HG03432 (cell line): ENCODE measurements at regions not wholly inside any gene's neighbourhood (a gene's known extent, or its start where the extent isn't known, plus 50 kb on each side); places are given as distances from the start of the nearest gene placed in this dataset.
A peak's percentile ranks its signal among the peaks of the same experiment; 100 is the strongest.

Experiments used
- ATAC-seq: cut with Tn5 transposase; IDR thresholded peaks from one replicate; pipeline ENCODE4 v1.9.1; 2021; ENCODE audit warnings: mild to moderate bottlenecking, moderate library complexity; ENCODE audit not compliant: unreplicated experiment

DNA sequence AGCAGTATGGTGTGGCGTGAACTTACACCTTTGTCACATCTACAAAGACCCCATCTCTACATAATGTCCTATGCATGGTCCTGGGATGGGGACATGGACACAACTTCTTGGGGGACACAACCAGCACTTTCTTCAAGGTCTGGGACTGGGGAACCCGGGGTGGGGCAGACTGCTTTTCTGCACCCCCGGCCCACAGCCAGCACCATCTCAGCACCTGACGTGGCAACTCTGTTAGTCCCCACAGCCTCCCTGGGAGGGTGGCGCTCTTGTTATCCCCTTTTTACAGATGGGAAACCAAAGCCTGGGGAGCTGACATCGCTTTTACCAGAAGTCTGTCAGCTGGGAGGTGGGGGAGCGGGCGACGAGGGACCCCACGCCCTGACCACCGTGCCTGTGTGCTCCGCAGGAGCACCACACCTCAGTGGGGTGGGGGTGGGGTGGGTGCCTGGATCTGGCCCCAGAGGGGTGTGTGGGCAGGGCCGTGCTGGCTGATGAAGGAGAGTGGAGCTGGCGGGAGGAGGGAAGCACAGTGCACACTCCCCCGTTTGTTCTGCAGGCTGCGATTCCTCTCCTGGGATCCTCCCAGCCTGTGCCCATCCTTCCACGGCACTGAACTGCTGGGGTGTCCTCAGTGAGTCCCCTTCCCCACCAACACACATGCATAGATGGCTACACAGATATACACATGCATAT lies 115.4 kb upstream of the GSE1 start:
- no peak for ATAC-seq

DNA sequence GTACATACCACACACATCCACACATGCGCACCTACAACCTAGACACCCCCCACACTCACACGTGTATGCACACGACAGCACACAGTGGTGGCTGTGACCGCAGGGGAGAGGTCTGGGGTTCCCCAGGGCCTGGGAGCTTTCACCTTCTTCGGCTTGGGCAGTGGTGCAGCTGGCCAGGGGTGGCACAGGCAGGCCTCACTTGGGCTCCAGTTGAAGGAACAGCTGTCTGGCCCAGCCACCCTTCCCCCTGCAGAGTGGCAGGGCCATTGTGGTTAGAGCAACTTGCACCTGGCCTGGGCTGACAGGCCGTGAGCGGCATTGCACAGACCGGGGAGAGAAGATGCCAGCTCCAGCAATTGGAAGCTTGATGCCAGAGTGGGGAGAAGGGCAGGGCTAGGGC lies 114.5 kb upstream of the GSE1 start:
- ATAC-seq = peak; percentile 70

GRCh38 chr16:85500220-85500619 lies 112.9 kb upstream of the GSE1 start:
- ATAC-seq = no peak

DNA sequence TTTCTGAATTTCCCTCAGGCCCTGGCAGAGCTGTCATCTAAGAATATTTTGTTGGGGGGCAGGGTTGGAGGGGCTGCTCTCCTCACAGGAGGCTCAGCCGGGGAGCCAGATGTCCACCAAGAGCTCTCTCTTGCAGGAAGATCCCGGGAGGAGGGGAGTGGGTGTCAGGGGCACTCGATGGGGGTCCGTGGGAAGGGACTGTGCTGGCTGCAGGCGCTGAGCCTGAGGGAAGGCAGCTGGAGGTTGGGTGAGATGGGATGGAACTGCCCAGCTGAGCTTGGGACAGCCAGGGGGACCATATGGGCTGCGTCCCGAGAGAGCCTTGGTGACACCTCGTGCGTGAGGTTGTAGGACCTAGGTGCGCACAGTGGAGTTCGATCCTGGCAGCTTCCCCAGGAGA lies 111.2 kb upstream of the GSE1 start:
- no peak for ATAC-seq

DNA sequence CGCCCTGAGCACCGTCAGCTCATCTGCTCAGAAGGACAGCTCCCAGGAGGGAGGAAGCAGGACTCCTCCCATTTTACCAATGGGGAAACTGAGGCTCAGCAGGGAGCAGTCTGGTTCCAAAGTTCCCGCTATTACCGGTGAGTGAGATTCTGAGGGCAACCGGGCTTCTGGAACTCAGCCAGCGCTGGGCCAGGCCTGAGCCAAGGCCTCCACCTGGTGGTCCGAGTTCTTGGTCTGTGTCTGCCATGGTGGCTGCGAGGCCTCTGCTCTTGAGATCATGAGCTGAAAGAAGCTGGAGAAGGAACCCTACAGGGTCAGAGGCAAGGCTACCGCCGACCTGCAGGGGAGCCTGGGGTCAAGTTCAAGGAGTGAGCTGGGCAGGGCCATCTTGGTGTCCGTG lies 110.8 kb upstream of the GSE1 start:
- no peak for ATAC-seq

GRCh38 chr16:85503679-85504231 lies 109.4 kb upstream of the GSE1 start:
- no peak for ATAC-seq

- no peak for ATAC-seq
Measured at GRCh38 chr16:85504242-85504641, 108.9 kb upstream of the GSE1 start.

DNA sequence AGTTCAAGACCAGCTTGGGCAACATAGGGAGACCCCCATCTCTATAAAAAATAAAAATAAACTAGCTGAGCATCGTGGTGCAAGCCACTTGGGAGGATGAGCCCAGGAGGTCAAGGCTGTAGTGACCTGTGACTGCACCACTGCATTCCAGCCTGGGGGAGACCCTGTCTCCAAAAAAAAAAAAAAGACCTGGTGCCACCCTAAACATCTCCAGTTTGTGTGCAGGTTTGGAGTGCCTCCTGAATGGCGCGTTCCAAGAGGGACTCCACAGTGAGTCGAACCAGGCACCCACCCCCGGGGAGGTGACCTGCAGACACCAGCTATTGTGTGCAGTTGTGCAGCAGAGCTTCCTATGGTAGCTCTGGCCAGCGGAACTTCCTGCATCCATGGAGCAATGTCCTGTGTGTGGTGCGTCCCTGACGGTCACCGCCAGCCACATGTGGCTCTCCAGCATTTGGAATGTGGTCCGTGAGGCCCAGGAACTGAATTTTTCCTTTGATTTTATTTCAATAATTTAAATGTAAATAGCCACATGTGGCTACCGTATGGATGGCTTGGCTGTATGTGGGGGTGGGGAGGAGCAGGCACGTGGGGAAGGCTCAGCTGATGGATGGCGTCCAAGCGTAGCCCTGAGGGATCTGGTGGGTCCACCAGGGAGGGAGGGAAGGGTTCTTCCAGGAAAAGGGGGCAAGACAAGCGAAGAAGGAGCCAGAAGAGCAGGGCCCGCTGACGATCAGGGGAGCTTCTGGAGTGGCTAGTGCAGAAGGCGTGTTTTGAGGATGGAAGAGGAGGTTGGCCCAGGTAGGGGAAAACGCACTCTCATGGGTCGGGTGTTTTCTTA lies 107.1 kb upstream of the GSE1 start:
- ATAC-seq = no peak

GRCh38 chr16:85506635-85506911 lies 106.5 kb upstream of the GSE1 start:
- no peak for ATAC-seq

DNA sequence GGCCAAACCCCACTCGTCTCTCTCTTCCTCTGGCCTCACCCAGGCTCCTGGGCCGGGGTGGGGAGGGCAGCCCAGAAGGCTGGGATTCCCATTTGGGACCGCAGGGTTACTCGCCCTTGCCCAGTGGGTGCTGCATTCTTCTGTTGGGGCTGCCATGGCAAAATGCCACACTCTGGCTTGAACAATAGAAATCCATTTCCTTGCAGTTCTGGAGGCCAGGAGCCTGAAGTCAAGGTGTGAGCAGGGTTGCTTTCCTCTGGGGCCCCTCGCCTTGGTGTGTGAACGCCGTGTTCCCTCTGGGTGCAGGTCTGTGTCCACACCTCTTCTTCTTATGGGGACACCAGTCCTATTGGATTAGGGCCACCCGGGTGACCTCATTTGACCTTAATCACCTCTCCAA lies 105.8 kb upstream of the GSE1 start:
- ATAC-seq = no peak

- no peak for ATAC-seq
Measured at GRCh38 chr16:85508388-85508787, 104.7 kb upstream of the GSE1 start.

GRCh38 chr16:85508993-85509392 lies 104.1 kb upstream of the GSE1 start:
- no peak for ATAC-seq

- ATAC-seq = no peak
Measured at GRCh38 chr16:85510041-85510659, 103.0 kb upstream of the GSE1 start.

DNA sequence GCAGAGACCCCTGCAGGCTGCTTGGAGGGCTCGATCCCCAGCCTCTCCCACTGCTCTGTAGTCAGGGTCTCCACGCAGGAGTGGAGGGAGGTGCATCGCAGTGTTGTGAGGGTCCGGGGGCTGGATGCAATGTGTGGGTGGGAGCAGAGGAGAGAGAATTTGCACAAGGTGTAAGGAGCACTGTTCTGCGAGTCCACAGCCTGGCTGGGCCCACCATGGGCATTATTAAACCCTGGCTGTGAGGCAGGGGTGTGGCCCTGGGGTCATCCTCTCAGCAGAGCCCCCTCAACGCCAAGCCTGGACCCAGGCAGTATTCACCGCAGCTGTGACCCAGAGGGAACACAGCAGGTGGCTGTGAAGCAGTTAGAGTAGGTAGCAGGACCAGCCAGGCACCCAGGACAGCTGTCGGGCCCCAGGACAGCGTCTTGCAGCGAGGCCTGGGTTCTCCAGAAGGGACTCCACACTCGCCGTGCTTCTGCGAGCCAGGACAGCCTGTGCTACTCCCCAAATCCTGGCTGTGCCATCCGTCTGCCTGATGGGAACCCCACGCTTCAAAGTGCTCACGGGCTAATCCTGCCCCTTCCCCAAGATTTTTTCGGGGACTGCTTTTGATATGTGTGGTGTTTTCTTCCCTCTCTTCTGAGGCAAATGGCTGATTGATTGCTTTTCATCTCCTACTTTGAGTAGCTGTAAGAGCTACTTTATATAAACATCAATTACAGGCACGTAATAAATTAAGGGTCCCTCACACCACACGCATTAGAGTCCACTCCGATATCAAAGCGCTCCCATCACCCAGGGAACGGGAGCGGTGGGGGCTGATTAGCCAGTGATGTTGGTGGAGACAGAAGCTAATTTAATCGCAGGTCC lies 100.9 kb upstream of the GSE1 start:
- ATAC-seq = no peak

- ATAC-seq = no peak
Measured at GRCh38 chr16:85512808-85513115, 100.4 kb upstream of the GSE1 start.

GRCh38 chr16:85513180-85513579 lies 99.9 kb upstream of the GSE1 start:
- ATAC-seq = no peak

DNA sequence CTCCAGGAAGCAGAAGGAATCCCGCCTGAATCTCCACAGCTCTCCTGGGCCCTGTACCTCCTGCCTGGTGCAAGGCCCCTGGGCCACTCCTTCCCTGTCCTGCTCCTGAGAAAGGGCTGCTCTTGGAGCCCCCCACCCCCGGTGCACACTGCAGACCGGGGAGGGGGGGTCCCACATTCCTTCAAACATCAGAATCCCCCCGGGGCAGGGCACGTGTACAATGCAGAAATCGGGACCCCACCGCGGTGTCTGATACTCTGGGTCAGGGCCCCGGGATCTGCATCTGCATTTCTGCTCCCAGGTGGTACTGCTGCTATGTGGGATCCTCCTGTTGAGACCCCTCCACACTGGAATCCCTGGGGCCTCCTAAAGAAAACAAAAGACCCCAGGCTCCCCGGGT lies 99.5 kb upstream of the GSE1 start:
- no peak for ATAC-seq

DNA sequence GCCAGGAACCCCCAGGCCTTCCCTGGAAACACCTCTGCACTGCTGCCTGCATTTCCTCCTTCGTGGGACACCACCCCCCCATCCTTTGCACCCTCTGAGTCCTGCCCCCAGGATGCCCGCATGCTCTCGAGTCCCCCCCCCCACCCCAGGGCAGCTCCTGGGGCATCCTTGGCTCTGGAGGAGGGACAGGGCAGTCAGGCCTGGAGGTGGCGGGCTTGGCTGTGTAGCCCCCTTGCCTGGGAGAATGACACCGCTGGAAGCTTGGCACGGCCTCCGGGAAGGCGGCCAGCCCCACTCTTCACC lies 98.9 kb upstream of the GSE1 start:
- no peak for ATAC-seq

DNA sequence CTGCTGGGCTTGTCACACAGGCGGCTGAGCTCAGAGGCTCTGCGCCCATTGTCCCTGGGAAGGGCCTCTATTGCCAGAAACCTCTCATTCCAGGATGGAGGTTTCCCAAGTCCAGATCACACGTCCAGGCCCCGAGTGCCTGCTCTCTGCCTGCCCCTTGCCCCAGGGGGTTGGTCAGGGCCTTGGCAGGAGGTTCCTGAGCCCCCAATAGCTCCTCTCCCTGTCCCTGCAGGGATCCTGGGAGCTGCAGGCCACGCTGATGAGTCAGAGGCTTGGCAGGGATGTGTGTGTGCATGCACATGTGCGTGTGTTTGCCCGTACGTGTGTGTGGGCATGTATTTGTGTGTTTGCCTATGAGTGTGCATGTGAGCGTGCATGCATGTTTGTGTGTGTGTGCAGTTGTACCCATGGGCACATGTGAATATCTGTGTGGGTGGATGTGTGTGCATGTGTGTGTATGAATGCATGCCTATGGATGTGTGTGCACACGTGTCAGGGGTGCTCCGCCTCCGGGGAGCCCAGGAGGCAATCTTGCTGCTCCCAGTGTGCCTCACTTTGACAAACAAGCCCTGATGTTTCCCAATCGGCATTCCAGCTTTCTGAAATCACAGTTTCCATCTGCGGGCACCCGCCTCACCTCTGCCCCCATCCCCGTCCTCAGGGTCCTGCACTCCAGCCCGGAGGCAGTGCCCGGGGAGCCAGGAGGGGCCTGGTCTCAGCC lies 98.4 kb upstream of the GSE1 start:
- no peak for ATAC-seq

DNA sequence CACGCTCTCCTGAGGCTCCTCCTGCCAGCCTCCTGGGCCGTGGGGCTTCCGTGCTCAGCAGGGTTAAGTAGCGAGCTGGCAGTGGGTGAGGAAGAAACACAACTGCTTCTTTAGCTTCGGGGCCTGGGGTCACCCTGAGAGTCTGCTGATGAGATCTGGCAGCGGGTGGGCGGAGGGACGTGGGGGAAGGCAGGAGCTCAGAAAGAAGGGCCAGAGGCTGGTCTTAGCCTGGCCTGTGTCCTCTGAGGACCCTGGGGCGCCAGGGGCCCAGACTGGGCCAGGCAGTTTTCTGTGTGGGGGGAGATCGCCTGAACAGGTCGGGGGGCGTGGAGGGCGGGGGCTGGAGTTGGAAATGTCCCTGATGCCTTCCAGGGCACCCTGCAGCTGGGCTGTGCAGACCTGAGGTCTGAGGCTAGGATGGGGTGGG lies 97.8 kb upstream of the GSE1 start:
- ATAC-seq = no peak
